ENCODE measurements at regions not wholly inside any gene's neighbourhood (a gene's known extent, or its start where the extent isn't known, plus 50 kb on each side); places are given as distances from the start of the nearest gene placed in this dataset.

GRCh38 chr1:5748286-5749225 is 243.7 kb downstream of the NPHP4 start:
- no peak for DNase-seq

- DNase-seq, result no peak
These were observed 244.6 kb downstream of the NPHP4 start for GRCh38 chr1:5747426-5748285.

GRCh38 chr1:5746611-5747425 is 245.4 kb downstream of the NPHP4 start:
- DNase-seq, result no peak

GRCh38 chr1:5745800-5746610 is 246.2 kb downstream of the NPHP4 start:
- DNase-seq, result peak in 1 of 2 experiments; percentile 65

GRCh38 chr1:5744911-5745799 is 247.1 kb downstream of the NPHP4 start:
- DNase-seq, result no peak

GRCh38 chr1:5744341-5744740 is 247.9 kb downstream of the NPHP4 start:
- DNase-seq, result no peak

- DNase-seq, result no peak
These were observed 248.7 kb downstream of the NPHP4 start for GRCh38 chr1:5743435-5744095.

- no peak for DNase-seq
These were observed 249.4 kb downstream of the NPHP4 start for GRCh38 chr1:5742801-5743200.

GRCh38 chr1:5742032-5742431 is 250.2 kb downstream of the NPHP4 start:
- no peak for DNase-seq

GRCh38 chr1:5740865-5741860 is 251.1 kb downstream of the NPHP4 start:
- DNase-seq, result no peak

- DNase-seq, result no peak
These were observed 251.8 kb downstream of the NPHP4 start for GRCh38 chr1:5740450-5740849.

- DNase-seq, result no peak
These were observed 252.6 kb downstream of the NPHP4 start for GRCh38 chr1:5739561-5740078.

GRCh38 chr1:5738911-5739462 is 253.2 kb downstream of the NPHP4 start:
- no peak for DNase-seq

GRCh38 chr1:5737081-5737480 is 255.1 kb downstream of the NPHP4 start:
- no peak for DNase-seq

GRCh38 chr1:5734996-5735395 is 257.2 kb downstream of the NPHP4 start:
- no peak for DNase-seq

GRCh38 chr1:5734414-5734813 is 257.8 kb downstream of the NPHP4 start:
- no peak for DNase-seq

- DNase-seq, result no peak
These were observed 258.6 kb downstream of the NPHP4 start for GRCh38 chr1:5733596-5733995.

- DNase-seq, result no peak
These were observed 261.2 kb downstream of the NPHP4 start for GRCh38 chr1:5731110-5731423.
